HG02623 (cell line): ENCODE measurements at regions not wholly inside any gene's neighbourhood (a gene's known extent, or its start where the extent isn't known, plus 50 kb on each side); places are given as distances from the start of the nearest gene placed in this dataset.
A peak's percentile ranks its signal among the peaks of the same experiment; 100 is the strongest.

Experiments used
- ATAC-seq: cut with Tn5 transposase; IDR thresholded peaks from one replicate; pipeline ENCODE4 v1.9.1; 2021; ENCODE audit warnings: moderate library complexity; ENCODE audit not compliant: unreplicated experiment

DNA sequence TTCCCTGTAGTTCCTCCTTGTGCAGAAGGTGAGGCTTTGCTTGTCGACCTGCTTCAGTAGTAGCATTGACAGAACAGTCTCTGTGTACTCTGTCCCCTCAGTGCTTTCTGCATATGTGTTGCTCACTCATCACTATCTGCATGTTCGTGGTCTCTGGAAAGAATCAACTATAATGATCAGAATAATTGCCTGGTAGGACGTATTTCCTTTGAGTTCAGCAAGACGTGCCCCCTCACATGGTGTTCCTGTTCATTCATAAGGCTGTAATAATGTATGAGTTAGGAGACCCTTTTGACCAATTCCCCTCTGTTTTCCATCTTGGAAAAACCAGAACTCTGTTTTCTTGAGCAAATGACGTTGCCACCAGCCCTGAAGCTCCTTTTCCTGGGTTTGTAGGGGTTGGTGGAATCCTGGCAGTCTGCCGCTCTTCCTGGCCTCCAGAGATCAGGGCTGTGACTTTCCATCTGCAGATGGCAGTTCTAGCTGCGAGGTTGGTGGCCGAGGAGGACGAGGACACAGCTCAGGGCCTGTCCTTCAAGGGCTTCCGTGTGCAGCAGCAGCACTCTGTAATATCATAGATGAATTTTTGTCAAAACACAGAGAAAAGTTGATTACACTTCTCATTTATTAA, 61.9 kb downstream of the EXOSC2 start:
- ATAC-seq: no peak

DNA sequence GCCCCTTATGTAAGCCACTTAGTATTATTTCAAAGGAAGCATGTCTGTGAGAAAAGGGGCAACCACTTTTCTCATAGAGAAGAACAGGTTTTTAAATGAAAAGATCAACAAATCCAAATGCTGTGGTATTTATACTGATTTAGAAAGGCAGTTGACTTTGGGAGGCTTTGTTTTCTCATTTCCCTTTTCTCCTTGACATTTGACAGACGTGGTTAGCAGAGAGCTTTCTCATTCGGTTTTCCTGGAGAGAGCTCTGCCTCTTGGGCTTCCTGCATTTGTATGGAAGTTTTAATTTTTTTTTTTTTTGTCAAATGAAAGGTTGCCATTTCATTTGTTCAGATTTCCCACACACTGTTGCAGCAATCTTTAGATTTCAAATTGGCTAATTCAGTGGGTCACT, 62.5 kb downstream of the EXOSC2 start:
- ATAC-seq: no peak

DNA sequence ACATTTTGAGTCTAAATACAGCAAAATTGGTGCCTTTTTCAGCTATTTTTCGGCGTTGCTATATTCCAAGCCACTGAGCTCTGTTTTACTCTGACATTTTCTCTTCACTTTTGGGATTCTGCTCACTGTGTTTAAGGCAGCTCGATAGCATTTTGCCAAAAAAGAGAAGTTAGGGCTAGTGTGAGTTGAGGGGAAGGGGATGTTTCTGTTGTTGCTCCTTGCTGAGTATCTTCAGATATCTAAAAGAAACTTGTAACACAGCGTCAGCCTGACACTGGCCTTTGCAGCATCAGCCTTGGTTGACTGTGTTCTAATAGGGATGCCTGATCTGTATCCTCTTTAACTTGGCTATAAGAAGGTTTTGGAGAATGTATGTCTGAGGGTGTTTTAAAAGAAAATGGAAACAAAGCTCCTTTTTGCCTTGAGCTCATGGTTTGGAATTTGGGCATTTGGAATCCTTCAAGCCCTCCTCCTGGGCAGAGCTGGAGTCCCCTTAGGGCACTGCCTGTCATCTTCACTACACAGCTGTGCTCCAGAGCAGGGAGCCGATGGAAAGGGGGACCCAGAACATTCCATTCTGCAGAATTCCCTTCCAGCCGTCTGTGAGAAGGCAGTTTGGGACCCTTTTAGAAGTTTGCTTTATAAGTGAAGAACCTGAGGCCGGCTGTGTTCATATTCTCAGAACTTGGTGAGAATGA, 63.0 kb downstream of the EXOSC2 start:
- no peak for ATAC-seq

DNA sequence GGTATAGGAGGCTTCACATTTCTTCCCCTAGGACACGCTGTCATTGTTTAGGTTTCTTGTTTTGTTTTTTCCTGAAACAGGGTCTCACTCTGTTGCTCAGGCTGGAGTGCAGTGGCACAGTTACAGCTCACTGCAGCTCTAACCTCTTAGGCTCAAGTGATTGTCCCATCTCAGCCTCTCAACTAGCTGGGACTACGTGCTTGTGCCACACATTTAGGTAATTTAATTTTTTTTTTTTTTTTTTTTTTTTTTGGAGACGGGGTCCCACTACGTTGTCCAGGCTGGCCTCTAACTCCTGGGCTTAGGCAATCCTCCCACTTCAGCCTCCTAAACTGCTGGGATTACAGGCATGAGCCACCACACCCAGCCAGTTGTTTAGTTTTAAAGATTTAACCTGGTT, 66.2 kb downstream of the EXOSC2 start:
- ATAC-seq: no peak

DNA sequence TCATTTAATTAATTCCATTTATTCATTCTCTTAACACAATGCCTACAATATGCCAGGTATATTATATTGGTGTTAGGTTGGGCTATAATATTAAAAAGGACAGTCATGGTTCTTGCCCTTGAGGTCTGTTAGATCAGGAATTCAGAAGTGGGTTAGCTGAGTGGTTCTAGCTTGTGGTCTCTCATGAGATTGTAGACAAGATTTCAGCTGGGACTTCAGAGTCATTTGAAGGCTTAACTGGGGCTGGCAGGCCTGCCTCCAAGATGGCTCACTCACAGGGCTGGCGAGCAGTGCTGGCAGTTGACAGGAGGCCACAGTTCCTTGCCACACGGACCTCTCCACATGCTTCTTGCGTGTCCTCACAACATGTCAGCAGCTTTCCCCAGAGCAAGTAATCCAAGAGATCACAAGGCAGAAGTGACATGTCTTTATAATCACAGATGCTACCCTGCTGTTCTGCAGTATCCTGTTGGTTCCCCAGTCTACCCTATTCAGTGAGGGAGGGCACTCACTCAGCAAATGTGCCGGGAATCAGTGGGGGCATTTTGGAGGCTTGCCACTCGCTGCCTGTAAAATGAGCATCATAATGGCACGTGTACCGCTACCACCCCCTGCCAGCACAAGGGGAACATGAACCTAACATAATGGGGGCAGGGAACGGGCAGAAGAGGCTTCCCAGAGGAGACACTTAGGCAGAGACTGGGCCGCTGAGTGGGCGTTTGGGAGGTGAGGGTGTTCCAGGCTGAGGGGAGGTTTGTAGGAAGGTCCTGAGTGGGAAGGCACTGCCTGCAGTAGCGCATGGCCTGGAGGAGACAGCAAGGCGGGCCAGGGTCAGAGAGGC, 70.0 kb downstream of the EXOSC2 start:
- no peak for ATAC-seq

DNA sequence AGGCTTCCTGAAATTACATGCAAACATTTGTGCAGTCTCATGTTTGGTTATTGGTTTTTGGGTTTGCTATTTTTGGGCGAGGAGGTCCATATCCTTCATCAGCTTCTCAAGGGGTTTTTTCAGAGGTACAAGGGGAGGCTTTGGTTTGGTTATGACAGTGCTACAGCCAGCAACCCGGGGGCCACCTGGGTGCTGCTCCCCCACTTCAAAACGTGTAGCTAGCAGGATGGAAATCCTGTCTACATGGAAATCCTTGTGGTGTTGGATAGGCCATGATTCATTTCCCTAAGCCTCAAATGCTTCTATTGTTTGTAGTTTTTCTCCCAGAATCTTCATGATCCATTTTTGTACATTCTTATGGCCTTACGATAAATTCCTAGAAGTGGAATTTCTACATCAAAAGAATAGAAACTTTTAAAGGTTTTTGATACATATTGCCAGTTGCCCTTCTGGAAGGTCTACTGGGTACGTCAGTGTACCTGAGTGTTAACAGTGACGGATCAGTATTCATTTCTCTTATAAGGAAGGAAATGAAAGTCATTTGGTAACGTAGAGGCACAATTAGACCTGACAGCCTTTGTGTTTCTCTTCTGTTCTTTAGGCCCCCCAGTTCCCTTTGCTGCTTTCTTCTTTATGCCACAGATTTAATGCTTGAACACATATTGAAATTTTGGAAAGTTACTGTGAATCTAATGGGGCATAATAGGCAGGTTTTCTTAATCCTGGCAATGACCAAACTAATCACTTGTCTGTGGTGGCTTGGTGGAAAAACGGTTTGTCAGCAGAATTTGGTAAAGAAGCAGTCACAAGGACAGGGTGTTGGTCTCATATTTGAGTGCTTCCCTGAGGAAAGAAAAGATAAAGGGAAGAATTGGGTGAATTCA, 69.7 kb upstream of the ABL1 start:
- ATAC-seq: peak; percentile 43

DNA sequence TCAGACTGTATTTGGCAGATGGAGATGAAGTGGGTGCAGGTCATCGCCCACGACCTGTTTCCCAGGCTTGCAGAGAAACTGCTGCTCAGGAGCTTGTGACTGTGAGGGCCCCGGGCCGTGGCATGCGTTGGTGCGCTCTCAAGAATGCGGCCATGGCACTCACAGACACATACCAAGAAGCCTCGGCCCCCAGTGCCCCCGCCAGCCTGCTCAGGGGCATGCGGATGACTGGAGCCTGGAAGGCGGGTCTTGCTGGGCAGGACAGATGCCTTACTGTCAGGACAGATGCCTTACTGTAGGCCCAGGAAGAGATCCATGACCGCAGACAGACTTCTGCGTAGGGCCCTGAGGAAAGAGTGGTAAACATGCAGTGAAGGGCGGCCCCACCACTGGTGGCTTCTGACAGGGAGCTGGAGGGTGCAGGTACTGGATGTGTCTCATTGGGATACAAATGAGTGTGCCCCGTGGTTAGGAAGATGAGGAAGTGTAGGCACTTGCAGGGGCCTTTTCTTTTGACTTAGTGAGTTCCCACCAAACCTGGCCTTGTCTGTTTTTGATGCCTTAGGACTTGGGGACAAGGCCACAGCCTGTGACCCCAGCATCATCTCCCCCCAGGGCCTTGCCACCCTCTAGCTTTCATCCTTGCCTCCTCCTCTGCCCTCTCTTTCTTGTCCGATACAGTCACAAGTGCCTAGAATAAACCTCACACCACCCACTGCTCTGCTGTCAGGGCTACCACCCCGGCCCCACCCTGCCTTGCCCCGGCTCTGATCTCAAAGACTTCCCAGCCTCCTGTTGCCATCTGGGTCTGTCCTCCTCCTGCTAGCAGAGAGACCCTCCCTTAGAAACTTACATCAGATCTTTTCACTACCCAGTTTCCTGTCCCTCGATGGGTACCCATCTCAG, 68.8 kb upstream of the ABL1 start:
- no peak for ATAC-seq

DNA sequence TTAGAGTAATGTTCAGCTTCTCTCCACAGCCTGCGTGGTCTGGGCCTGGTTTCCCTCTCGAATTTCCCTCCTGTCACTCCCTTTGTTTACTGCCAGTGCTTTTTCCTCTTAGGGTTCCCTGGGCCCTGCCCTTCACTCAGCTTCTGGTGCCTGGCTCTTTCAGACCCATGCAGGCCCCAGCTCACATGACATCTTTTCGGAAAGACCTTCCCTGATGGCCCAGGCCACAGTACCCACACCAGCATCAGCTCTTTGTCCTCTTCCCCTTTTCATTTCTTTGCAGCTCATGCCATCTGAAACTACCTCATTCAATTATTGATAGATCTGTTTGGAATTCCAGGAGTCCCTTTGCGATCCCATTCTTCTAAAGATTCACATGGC, 68.1 kb upstream of the ABL1 start:
- no peak for ATAC-seq

DNA sequence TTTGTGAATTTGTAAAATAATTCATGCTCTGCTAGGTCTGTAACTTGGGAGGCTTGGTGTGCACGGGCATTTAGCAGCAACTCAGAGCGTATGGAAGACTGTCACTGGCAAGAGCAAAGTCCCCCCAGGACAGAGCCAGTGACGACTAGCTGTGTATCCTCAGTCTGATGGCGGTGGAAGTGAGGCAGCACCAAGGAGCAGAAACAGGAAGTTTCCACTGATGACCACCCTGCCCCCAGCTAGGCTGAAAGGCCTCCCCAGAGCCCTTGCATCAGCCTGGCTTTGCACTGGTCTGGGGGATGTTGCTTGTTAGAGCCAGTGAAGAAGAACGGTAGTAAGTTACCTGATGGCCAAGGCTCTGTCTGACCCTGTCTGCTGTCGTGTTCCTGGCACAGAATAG, 66.8 kb upstream of the ABL1 start:
- ATAC-seq: no peak

DNA sequence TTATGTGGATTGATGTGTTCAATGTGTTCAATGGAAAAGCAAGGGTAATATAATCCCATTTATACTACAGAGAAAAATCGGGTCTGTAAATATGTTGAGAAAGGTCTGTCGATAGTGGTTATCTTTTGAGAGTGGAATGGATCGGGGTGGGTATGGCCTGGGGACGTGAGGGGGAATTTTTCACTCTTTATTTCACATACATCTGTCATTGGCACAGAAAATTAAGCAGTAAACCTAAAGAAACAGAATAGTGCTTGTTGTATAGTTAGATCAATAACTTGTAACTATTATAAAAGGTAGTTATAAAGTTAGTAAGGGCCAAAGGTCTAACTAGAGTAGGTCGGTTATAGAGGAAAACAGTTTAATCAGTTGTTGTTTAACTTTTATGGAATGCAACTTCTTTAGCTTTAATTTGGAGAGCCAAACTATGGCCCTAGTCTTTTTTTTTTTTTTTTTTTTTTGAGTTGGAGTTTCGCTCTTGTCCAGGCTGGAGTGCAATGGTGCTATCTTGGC, 66.1 kb upstream of the ABL1 start:
- ATAC-seq: no peak

DNA sequence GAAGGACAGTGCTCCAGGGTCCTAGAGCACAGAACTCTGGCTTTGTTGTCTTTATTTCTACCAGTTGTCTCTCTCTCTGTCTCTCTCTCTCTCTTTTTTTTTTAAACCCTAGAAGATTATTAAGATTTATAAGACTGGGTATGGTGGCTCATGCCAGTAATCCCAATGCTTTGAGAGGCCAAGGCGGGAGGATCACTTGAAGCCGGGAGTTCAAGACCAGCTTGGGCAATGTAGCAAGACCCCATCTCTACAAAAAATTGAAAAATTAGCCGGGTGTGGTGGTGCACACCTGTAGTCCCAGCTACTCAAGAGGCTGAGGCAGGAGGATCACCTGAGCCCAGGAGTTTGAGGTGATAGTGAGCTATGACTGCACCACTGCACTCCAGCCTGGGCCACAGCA, 65.0 kb upstream of the ABL1 start:
- no peak for ATAC-seq

DNA sequence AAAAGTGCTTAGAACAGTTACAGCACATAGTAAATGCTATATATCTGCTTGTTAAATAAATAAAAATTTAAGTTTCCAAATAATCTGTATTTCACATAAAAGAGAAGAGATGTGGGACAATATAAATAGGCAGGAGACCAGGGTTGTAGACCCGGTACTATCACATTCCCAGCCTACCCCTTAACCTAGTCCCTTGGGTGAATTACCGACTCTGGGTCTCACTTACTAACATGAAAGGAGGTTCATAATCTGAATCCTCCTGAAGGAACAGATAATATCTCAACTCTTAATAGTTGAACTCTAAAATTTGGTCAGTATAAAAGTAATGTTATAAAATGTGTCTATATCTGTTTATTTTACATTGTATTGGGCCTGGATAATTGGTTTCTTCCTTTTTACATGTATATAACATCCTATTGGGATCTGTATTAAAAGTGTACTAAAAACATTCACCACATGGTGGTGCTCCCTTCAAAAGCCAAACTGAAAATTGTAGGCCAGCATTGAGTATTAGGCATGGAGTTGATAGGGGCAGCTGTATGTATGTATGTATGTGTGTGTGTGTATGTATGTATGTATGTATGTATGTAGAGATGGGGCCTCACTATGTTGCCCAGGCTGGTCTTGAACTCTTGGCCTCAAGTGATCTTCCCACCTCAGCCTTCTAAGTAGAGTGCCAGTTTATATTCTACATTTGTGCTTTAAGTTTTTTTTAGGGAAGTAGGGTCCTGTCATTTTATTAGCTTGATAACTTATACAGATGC, 64.2 kb upstream of the ABL1 start:
- no peak for ATAC-seq

DNA sequence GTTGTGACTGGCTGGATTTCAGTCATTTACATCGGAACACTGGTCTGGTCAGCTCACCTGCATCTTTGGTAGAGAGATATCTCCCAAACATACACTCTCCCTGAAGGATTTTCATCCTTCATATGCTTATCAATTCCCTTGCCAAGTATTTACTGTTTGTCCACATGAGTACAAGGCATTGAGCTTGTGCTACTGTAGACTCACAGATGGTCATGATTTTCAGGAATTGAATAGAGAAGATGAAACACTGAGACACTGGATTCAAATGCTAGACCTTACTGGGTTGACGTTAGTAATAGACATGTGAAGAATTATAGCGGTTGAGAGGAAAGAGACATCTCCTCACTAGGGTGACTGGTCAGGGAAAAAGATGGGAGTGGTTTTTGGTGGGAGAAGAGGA, 62.9 kb upstream of the ABL1 start:
- no peak for ATAC-seq

DNA sequence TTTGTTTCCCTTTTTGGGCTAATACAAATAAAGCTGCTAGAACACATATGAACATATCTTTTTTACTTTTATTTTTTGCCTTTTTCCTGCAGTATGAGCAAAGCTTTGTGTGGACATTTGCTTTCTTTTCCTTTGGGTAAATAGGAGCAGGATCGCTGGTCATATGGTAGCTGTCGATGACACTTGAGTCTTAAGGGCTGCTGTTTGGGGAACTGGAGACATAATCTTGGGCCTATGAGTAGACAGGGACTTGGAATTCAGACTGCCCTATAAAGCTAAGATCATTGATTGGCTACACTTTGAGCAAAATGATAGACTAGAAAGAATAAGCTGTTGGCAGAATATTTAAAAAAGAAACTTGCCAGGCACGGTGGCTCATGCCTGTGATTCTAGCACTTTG, 60.9 kb upstream of the ABL1 start:
- ATAC-seq: no peak

DNA sequence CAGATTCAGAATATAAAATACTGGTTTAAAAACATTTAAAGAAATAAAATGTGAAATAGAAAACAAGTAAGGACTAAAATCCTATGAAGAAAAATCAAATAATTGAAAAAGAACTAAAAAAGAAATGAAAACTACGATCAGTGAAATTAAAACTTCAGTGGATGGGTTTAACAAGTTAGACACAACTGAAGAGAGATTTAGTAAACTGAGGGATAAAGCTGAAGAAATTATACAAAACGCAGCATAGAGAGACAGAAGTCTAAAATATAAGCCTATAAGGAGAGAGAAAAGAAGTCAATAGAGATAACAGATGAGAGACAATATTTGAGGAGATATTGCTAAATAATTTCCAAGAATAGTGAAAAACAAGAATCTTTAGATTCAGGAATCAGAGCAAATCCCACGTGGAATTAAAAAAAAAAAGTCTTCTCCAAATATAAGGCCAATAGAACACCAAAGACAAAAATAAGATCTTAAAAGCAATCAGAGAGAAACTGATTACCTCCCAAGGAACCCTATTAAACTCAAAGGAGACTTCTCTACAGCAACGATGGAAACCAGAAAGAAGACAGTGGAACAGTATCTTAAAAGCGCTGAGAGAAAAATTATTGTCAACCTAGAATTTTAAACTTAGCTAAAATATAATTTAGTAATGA, 59.6 kb upstream of the ABL1 start:
- ATAC-seq: no peak

DNA sequence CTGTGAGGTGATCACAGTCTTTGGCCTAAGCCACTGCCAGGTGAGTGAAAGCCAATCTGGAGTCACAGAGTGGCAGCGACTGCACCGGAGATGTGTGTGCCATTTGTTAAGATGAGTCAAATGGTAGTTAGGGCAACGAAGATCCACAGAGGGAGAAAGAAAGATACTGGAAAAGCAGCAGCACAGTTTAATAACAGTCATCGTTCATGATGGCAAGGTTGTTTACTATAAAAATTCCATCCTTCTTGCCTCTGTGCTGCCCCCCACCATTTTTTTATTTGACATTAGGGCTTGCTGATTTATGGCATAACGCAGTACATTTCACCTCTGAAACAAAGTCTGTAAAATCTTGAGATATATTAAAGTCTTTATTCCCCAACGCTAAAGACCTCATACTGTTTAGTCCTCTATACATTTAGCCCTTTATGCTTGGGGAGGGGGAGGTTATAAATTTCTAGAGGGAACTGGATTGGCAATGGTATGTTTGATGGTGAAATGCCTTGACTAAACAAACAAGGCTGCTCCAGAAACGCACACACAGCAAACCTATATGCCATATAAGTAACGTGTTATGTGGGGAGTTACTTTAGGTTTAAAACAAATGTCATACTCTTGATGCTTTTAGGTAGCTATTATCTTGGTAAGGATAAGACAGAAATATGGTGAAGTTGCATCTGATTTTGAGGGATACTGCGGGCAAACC, 55.8 kb upstream of the ABL1 start:
- ATAC-seq: no peak

DNA sequence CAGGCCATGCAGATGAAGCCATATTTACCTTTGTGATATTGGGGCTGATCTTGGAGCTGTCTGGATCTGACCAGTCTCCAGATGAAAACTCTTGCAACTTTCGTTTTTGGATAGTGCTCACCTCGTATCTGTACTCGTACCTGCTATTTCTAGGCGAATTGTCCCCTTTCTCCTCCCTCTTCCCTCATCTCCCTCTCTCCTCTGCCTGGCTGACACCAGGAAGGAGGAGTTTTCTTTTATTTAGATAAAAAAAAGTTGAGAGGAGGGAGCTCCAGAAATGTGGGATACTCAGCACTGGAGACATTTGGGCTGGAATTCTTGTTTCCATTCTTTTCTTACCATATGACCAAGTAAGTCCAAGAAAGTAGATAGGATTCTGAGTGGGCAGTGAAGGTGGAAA, 54.6 kb upstream of the ABL1 start:
- no peak for ATAC-seq

DNA sequence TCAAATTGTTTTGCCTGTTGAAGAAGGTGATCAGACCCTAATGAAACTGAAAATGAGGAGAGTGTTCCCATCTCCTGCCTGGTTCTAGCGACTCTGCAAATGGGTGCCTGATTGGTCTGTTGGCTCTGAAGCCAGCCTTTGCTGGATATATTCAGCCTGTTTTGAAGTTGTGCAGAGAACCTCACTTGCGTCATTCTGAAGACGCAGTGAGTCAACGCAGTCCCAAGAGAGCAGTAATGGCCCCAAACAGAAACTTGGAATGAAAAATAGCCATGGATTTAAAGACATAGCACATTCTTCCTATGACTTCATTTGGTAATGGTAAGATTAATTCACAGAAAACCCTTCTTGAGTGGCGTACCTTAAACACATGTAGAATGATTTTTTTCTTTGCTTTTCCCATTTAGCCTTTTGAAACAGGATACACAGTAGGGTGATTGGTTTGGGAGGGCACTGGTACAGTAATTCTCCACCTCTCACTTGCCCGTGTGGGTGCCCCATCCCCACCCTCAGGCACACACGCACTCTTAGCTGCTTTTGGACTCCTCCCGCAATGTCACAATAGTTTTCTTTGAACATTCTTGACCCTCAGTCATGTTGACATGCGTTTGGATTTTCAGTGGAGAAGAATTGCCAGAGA, 54.1 kb upstream of the ABL1 start:
- ATAC-seq: no peak
